Stimulated activated CD4-positive, alpha-beta T cell treated with anti-CD3 and anti-CD28 coated beads, TNF-alpha, amount 100 ng/mL, for 4 hours (primary cell): ENCODE measurements at regions not wholly inside any gene's neighbourhood (a gene's known extent, or its start where the extent isn't known, plus 50 kb on each side); places are given as distances from the start of the nearest gene placed in this dataset.

Experiments used
- DNase-seq, 3 experiments: peaks; one replicate each; pipeline ENCODE4 v3.0.0-alpha.2; 2020; ENCODE audit warnings: low read depth in 3 of 3

GRCh38 chr5:116652903-116653302, 78.3 kb upstream of the SEMA6A start:
- DNase-seq = no peak

GRCh38 chr5:116652196-116652729, 77.6 kb upstream of the SEMA6A start:
- no peak for DNase-seq

- no peak for DNase-seq
Observed at GRCh38 chr5:116651653-116652052, 77.0 kb upstream of the SEMA6A start.

GRCh38 chr5:116650964-116651363, 76.3 kb upstream of the SEMA6A start:
- DNase-seq = no peak

- no peak for DNase-seq
Observed at GRCh38 chr5:116650544-116650943, 75.9 kb upstream of the SEMA6A start.

GRCh38 chr5:116646611-116647289, 72.1 kb upstream of the SEMA6A start:
- DNase-seq = no peak

GRCh38 chr5:116645627-116646026, 71.0 kb upstream of the SEMA6A start:
- DNase-seq = no peak

GRCh38 chr5:116640236-116640635, 65.6 kb upstream of the SEMA6A start:
- no peak for DNase-seq

GRCh38 chr5:116637149-116637740, 62.6 kb upstream of the SEMA6A start:
- DNase-seq = no peak

- no peak for DNase-seq
Observed at GRCh38 chr5:116632890-116633289, 58.3 kb upstream of the SEMA6A start.

- DNase-seq = no peak
Observed at GRCh38 chr5:116631147-116631546, 56.5 kb upstream of the SEMA6A start.

- DNase-seq = no peak
Observed at GRCh38 chr5:116629168-116629567, 54.5 kb upstream of the SEMA6A start.

- DNase-seq = no peak
Observed at GRCh38 chr5:116626945-116627679, 52.5 kb upstream of the SEMA6A start.

- no peak for DNase-seq
Observed at GRCh38 chr5:116626272-116626723, 51.7 kb upstream of the SEMA6A start.
